HL-60 (cell line): ENCODE measurements at regions not wholly inside any gene's neighbourhood (a gene's known extent, or its start where the extent isn't known, plus 50 kb on each side); places are given as distances from the start of the nearest gene placed in this dataset.

ENCODE experiments used
- DNase-seq, 2 experiments: peaks; one replicate each; pipeline ENCODE4 v3.0.0-alpha.2; 2010 to 2020; ENCODE audit warnings: low read depth in 1 of 2, low spot score in 1 of 2
- H3K27ac ChIP-seq: fragments of 250-450 bp; sonication (Bioruptor Pico); replicated peaks from 2 replicates; pipeline ENCODE4 v1.5.1; 2020; ENCODE audit warnings: mild to moderate bottlenecking, moderate library complexity
- H3K27me3 ChIP-seq: fragments of 250-450 bp; sonication (Bioruptor Pico); 2 replicates; pipeline ENCODE4 v1.5.1; 2021; ENCODE audit warnings: mild to moderate bottlenecking, moderate library complexity; ENCODE audit not compliant: insufficient read depth, poor library complexity, severe bottlenecking
- H3K4me3 ChIP-seq: replicated peaks from 2 replicates; pipeline ENCODE4 v1.5.1; 2011; ENCODE audit warnings: mild to moderate bottlenecking, control low read depth, low read length; ENCODE audit not compliant: insufficient read depth
- GABPA ChIP-seq: IDR thresholded peaks from 2 replicates; pipeline ENCODE4 v1.6.1; 2012; ENCODE audit warnings: low read depth
- POLR2AphosphoS5 ChIP-seq: IDR thresholded peaks from 2 replicates; pipeline ENCODE4 v1.6.1; 2012; ENCODE audit warnings: low read depth
- REST ChIP-seq: IDR thresholded peaks from 2 replicates; pipeline ENCODE4 v1.6.1; 2012; ENCODE audit warnings: low read depth; ENCODE audit not compliant: insufficient replicate concordance
- SPI1 ChIP-seq: IDR thresholded peaks from 2 replicates; pipeline ENCODE4 v1.6.1; 2012; ENCODE audit warnings: low read depth, mild to moderate bottlenecking, borderline replicate concordance
- TF ChIP-seq, protein P1 (sequence below): IDR thresholded peaks from one replicate; pipeline ENCODE4 v1.5.1; 2011; ENCODE audit warnings: low read length, control low read depth, inconsistent platforms; ENCODE audit not compliant: insufficient read depth

DNA sequence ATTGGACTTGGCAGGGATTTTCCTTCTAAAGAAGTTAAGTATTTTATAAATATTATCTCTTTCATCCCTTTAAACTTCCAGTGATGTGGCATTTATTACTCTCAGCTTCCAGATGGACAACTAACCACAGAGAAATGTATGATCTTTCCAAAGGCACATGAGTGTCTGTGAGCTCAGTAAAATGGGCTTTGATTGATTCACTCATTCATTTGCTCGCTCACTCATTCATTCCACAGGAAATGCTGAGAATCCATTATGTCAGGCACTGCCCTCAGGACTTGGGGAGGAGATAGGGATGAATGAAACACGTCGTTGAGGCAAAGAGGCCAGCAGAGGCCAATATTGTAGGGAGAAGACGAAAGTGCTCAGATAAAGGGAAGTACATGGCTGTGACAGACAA lies 359.3 kb downstream of the EFNB2 start:
- TF ChIP-seq, protein P1, sequence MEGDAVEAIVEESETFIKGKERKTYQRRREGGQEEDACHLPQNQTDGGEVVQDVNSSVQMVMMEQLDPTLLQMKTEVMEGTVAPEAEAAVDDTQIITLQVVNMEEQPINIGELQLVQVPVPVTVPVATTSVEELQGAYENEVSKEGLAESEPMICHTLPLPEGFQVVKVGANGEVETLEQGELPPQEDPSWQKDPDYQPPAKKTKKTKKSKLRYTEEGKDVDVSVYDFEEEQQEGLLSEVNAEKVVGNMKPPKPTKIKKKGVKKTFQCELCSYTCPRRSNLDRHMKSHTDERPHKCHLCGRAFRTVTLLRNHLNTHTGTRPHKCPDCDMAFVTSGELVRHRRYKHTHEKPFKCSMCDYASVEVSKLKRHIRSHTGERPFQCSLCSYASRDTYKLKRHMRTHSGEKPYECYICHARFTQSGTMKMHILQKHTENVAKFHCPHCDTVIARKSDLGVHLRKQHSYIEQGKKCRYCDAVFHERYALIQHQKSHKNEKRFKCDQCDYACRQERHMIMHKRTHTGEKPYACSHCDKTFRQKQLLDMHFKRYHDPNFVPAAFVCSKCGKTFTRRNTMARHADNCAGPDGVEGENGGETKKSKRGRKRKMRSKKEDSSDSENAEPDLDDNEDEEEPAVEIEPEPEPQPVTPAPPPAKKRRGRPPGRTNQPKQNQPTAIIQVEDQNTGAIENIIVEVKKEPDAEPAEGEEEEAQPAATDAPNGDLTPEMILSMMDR, result no peak
- TF ChIP-seq REST (no peak), GABPA (no peak), SPI1 (no peak), POLR2AphosphoS5 (no peak)
- no peak overlapping the region for H3K27ac ChIP-seq
- DNase-seq, result no peak

GRCh38 chr13:106173891-106174610 lies 361.4 kb downstream of the EFNB2 start:
- DNase-seq, result no peak
- Histone ChIP-seq H3K27ac (no peak overlapping the region), H3K27me3 (peaks cover 2% of the 10 kb centered on the region), H3K4me3 (no peak overlapping the region)
- no peak for TF ChIP-seq REST
- TF ChIP-seq, protein P1, result no peak
- TF ChIP-seq POLR2AphosphoS5, result no peak

More for the DNA sequence above, 359.3 kb downstream of the EFNB2 start:
- H3K27me3 ChIP-seq, result peaks cover 2% of the 10 kb centered on the region
- no peak overlapping the region for H3K4me3 ChIP-seq

GRCh38 chr13:106173346-106173745 lies 362.1 kb downstream of the EFNB2 start:
- no peak overlapping the region for H3K4me3 ChIP-seq
- DNase-seq, result no peak
- H3K27me3 ChIP-seq, result peaks cover 2% of the 10 kb centered on the region
- H3K27ac ChIP-seq, result no peak overlapping the region
- TF ChIP-seq POLR2AphosphoS5 (no peak), REST (no peak), SPI1 (no peak), GABPA (no peak)
- TF ChIP-seq, protein P1, result no peak
